Small intestine (tissue), 7 donors: ENCODE measurements at regions not wholly inside any gene's neighbourhood (a gene's known extent, or its start where the extent isn't known, plus 50 kb on each side); places are given as distances from the start of the nearest gene placed in this dataset.

Source experiments
- DNase-seq, 2 donors: peaks; one replicate each; pipeline versions ENCODE4 v3.0.0 to v3.0.0-alpha.2; 2013
- FAIRE-seq: peaks from 2 replicates; lab custom pipeline; 2012; peaks lifted over from hg19 to GRCh38; lab: Jason Lieb, UNC
- H3K27ac ChIP-seq, 3 donors: one replicate each; pipeline ENCODE4 v1.5.1; 2013; ENCODE audit warnings: low read length in 2 of 3, mild to moderate bottlenecking in 2 of 3, control low read depth in 1 of 3, inconsistent platforms in 1 of 3, low read depth in 1 of 3, moderate library complexity in 1 of 3
- H3K27me3 ChIP-seq, 3 donors: one replicate each; pipeline ENCODE4 v1.6.1; 2013; ENCODE audit warnings: low read length in 3 of 3, inconsistent platforms in 1 of 3; ENCODE audit not compliant: control insufficient read depth in 3 of 3, insufficient read depth in 3 of 3
- H3K36me3 ChIP-seq, 3 donors: one replicate each; pipeline ENCODE4 v1.6.1; 2013; ENCODE audit warnings: low read length in 3 of 3, inconsistent platforms in 1 of 3, low read depth in 1 of 3, mild to moderate bottlenecking in 1 of 3, moderate library complexity in 1 of 3; ENCODE audit not compliant: control insufficient read depth in 3 of 3, insufficient read depth in 2 of 3
- H3K4me1 ChIP-seq, 3 donors: one replicate each; pipeline ENCODE4 v1.6.1; 2013; ENCODE audit warnings: low read length in 2 of 3, inconsistent platforms in 1 of 3, low read depth in 1 of 3, mild to moderate bottlenecking in 1 of 3, moderate library complexity in 1 of 3; ENCODE audit not compliant: control insufficient read depth in 3 of 3, insufficient read depth in 2 of 3
- H3K4me3 ChIP-seq, 3 donors: one replicate each; pipeline ENCODE4 v1.5.1; 2013; ENCODE audit warnings: low read length in 3 of 3, control low read depth in 1 of 3, inconsistent platforms in 1 of 3, low read depth in 1 of 3, mild to moderate bottlenecking in 1 of 3, moderate library complexity in 1 of 3
- H3K9me3 ChIP-seq, 2 donors: one replicate each; pipeline ENCODE4 v1.6.1; 2013; ENCODE audit warnings: low read depth in 1 of 2, low read length in 1 of 2; ENCODE audit not compliant: control insufficient read depth in 2 of 2, insufficient read depth in 1 of 2
- WGBS, 3 donors: extraction: QIAGEN DNeasy Blood & Tissue Kit; methylation state at CpG; one replicate each; pipeline ENCODE4 v1.1.7; 2013; 5-methylcytosine and 5-hydroxymethylcytosine counted together
- donor health status: healthy with polysubstance abuse.
- donor health status: control.
- donor health status: control.
- donor health status: Bipolar disorder and iron deficiency.
- donor health status: healthy.

DNA sequence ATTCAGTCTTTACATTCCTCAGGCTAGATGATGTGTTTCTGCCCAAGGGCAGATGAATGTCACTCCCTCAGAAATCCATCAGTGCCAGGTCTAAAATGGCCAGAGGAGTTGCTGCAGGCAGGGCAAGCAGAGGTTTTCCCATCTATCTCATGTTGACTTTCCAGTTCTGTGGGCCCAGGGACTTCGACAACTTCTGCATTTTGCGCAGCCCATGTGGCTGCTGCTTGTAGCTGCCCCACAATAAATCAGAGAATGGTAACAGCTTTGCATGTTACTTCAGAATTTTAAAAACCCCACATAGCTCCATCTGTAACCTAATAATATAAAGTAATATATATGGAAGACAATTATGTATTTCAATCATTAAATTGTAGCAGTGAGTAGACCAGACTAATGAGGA, 1367.7 kb upstream of the AGA start:
- Histone ChIP-seq H3K4me3 (no peak overlapping the region), H3K27ac (no peak overlapping the region), H3K36me3 (no peaks in the 10 kb centered on the region), H3K4me1 (no peaks in the 10 kb centered on the region), H3K27me3 (no peaks in the 10 kb centered on the region), H3K9me3 (no peaks in the 10 kb centered on the region)
- WGBS, 3 donors: 76 to 81% (median 78%) methylated on average over 2 of the region's 2 CpGs
- FAIRE-seq (no peak), DNase-seq (no peak)

DNA sequence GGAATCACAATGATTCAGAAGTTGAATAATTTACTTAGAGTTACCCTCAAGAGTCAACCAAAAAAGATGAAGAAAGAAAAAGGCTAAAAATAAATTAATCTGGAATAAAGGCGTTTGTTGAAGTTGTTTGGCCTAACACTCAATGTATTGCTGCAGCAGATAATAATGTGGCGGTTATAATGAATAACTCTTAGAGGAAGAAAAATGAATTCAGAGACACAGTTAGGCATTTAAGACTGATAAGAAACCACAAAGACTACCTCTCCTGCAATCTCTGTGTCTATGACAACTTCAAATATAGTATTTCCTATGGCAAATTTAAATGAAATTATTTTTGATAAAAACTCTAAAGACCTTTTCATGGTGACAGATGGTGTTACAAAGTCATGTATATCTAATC, 1369.1 kb upstream of the AGA start:
- no peak overlapping the region for H3K27ac ChIP-seq
- FAIRE-seq: no peak
- H3K36me3 ChIP-seq: no peaks in the 10 kb centered on the region
- no peak for DNase-seq
- H3K9me3 ChIP-seq: no peaks in the 10 kb centered on the region
- H3K4me1 ChIP-seq: no peaks in the 10 kb centered on the region
- WGBS, 3 donors: 66 to 73% (median 70%) methylated on average over 2 of the region's 2 CpGs
- H3K4me3 ChIP-seq: no peak overlapping the region
- H3K27me3 ChIP-seq: no peaks in the 10 kb centered on the region

- no peaks in the 10 kb centered on the region for H3K4me1 ChIP-seq
- H3K36me3 ChIP-seq: no peaks in the 10 kb centered on the region
- no peaks in the 10 kb centered on the region for H3K9me3 ChIP-seq
- DNase-seq: no peak
- H3K27me3 ChIP-seq: no peaks in the 10 kb centered on the region
- FAIRE-seq: no peak
- 87 to 93% (median 88%) methylated on average over 17 of the region's 17 CpGs for WGBS, 3 donors
- no peak overlapping the region for H3K4me3 ChIP-seq
- no peak overlapping the region for H3K27ac ChIP-seq
Observed at GRCh38 chr4:178812866-178813265, 1370.6 kb upstream of the AGA start.

DNA sequence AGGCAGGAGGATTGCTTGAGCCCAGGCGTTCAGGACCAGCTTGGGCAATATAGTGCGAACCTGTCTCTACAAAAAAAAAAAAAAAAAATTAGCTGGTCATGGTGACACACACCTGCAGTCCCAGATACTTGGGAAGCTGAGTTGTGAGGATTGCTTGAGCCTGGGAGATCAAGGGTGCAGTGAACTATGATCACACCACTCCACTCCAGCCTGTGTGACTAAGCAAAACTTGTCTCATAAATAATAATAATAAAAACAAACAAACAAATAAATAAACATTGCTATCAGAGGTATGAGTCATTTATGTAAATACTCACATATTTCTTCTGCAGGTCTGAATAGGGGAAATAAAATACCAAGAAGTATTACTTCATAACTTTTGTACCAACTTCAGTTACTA, 1372.7 kb upstream of the AGA start:
- FAIRE-seq (no peak), DNase-seq (no peak)
- Histone ChIP-seq H3K9me3 (no peaks in the 10 kb centered on the region), H3K27me3 (no peaks in the 10 kb centered on the region), H3K4me1 (no peaks in the 10 kb centered on the region), H3K36me3 (no peaks in the 10 kb centered on the region), H3K27ac (no peak overlapping the region), H3K4me3 (no peak overlapping the region)
- 72 to 90% (median 82%) methylated on average over 2 of the region's 2 CpGs for WGBS, 3 donors

DNA sequence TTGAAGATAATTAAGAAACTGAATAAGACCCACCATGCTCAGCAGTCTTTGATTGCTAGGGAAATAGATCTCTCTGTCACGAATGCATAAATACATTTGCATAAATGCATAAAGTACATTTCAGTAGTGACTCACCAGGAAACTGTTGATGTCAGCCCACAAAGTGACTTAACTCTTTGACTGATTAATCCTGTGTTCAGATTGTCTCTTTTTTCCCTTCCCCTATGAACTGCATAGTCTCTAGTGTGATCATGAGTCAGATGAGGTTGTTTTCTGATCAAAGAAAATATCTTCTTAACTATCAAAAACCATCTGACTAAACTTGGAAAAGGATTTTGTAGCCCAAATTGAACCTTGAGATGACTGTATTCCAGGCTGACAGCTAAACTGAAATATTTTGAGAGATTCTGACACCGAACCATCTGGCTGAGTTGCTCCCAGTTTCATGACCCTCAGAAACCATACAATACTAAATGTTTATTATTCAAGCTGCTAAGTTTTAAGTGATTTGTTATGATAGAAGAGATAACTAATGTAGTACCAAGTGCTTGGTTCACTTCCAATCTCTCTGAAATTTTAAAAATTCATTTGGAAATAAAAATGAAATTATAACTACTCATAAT, 1381.5 kb upstream of the AGA start:
- H3K27me3 ChIP-seq: no peaks in the 10 kb centered on the region
- H3K36me3 ChIP-seq: no peaks in the 10 kb centered on the region
- H3K4me1 ChIP-seq: no peaks in the 10 kb centered on the region
- FAIRE-seq (no peak), DNase-seq (no peak)
- H3K4me3 ChIP-seq: no peak overlapping the region
- WGBS, 3 donors: 68 to 82% (median 76%) methylated on average over 2 of the region's 2 CpGs
- no peak overlapping the region for H3K27ac ChIP-seq
- no peaks in the 10 kb centered on the region for H3K9me3 ChIP-seq

DNA sequence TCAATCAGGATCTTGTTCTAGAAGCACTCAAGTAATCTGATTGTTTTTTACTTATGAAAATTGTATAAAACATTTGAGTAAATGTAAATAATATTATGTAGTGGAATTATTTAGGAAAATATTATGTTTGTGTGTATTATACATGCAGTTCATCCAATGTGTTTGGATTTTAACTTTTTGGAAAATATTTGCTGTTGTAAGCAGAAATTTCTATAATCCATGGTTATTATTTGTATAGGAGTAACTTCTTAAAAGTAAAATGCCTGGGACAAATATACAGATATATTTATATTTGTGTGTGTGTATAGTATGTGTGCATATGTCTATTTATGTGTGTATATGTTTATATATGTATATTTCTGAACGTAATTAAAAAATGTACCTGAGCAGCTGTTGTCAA, 1394.6 kb upstream of the AGA start:
- H3K27ac ChIP-seq: no peak overlapping the region
- FAIRE-seq (no peak), DNase-seq (no peak)
- H3K27me3 ChIP-seq: no peaks in the 10 kb centered on the region
- 71 to 91% (median 79%) methylated on average over 1 of the region's 1 CpG for WGBS, 3 donors
- no peaks in the 10 kb centered on the region for H3K36me3 ChIP-seq
- H3K4me1 ChIP-seq: no peaks in the 10 kb centered on the region
- H3K9me3 ChIP-seq: no peaks in the 10 kb centered on the region
- H3K4me3 ChIP-seq: no peak overlapping the region

DNA sequence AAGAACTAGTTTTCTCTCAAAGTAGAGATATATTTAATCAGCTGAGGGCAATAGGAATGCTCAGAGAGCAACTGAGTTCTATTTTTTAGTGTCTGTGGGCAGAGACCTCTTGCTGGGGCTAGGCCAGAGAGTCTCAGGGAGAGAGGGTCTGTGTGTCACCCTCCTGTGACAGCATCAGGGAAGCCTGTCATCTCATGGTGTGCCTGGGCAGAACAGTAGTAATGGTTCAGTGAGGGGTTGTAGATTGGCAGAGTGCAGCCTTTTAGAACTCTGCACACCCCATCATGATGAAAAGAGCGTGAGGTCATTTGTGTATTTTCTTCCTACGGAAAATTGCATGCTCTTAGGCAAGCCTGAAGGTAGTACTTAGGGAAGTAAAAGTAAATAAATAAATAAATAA, 1396.5 kb upstream of the AGA start:
- FAIRE-seq: no peak
- H3K27ac ChIP-seq: no peak overlapping the region
- 78 to 87% (median 85%) methylated on average over 2 of the region's 2 CpGs for WGBS, 3 donors

DNA sequence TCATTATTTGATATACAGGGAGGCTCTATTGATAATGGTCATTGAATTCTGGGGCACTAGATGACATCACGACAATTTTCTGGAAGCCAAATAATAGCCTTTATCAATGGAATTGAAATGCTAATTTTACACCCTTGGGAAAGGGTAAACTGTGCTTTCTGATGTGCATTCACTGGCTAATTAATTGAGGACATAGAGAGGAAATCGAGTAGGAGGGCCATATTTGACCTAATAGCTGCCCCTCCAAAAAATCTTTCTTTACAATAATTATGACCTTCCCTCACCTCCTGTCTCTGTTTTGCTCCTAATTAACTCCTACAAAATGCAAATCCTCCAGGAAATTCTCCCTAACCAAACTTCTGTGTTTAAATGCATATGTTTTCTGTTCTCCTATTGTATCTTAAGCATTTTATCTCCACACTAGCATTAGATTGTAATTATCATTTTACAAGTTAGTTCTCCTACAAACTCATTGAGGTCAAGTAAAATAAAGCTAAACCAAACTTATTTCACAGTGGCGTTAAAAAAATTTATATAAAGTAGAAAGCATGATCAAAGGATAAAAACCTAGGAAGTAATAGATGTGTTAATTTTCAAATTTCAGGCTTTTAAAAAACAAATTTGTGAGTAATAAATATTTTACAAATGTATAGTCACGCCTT, 1414.0 kb upstream of the AGA start:
- FAIRE-seq (no peak), DNase-seq (no peak)
- no peak overlapping the region for H3K27ac ChIP-seq
- H3K27me3 ChIP-seq: no peaks in the 10 kb centered on the region
- H3K36me3 ChIP-seq: no peaks in the 10 kb centered on the region
- no peaks in the 10 kb centered on the region for H3K9me3 ChIP-seq
- no peak overlapping the region for H3K4me3 ChIP-seq
- 55 to 63% (median 60%) methylated on average over 4 of the region's 4 CpGs for WGBS, 3 donors
- H3K4me1 ChIP-seq: no peaks in the 10 kb centered on the region

More for the DNA sequence above, 1396.5 kb upstream of the AGA start:
- H3K36me3 ChIP-seq: no peaks in the 10 kb centered on the region
- no peaks in the 10 kb centered on the region for H3K9me3 ChIP-seq
- no peaks in the 10 kb centered on the region for H3K4me1 ChIP-seq
- no peak for DNase-seq
- H3K4me3 ChIP-seq: no peak overlapping the region
- H3K27me3 ChIP-seq: no peaks in the 10 kb centered on the region

DNA sequence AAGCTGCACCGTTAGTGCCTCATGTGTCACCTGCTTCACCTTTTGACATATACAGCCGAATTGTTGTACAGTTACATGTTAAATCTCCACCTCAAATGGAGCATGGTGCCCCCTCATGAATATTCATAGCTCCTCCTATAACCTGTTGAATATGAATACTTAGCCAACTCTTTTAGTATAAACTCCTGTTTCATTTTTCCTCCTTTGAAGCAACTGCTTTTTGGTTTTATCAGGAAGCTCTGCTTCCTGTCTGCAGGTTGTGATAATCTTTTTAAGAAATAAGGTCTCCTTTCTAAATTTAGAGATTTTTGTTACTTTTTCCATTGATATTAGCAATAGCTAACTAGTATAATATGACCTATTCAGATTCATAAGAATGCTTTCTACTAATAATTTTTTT, 1429.2 kb upstream of the AGA start:
- WGBS, 3 donors: 58 to 67% (median 66%) methylated on average over 2 of the region's 2 CpGs
- no peak for FAIRE-seq
- Histone ChIP-seq H3K27ac (no peak overlapping the region), H3K9me3 (no peaks in the 10 kb centered on the region), H3K4me1 (no peaks in the 10 kb centered on the region), H3K27me3 (no peaks in the 10 kb centered on the region), H3K36me3 (no peaks in the 10 kb centered on the region), H3K4me3 (no peak overlapping the region)
- DNase-seq: no peak
